GM21619 (cell line): ENCODE measurements at regions not wholly inside any gene's neighbourhood (a gene's known extent, or its start where the extent isn't known, plus 50 kb on each side); places are given as distances from the start of the nearest gene placed in this dataset.

Experiments
- ATAC-seq: cut with Tn5 transposase; IDR thresholded peaks from one replicate; pipeline ENCODE4 v1.9.1; 2021; ENCODE audit not compliant: unreplicated experiment

- peak; percentile 94 for ATAC-seq
Observed at GRCh38 chr5:168114444-168115017, 176.9 kb upstream of the WWC1 start.

- ATAC-seq = no peak
Observed at GRCh38 chr5:168117469-168117868, 174.0 kb upstream of the WWC1 start.

GRCh38 chr5:168118042-168118668 lies 173.3 kb upstream of the WWC1 start:
- ATAC-seq = no peak

- no peak for ATAC-seq
Observed at GRCh38 chr5:168120401-168121137, 170.9 kb upstream of the WWC1 start.

GRCh38 chr5:168121138-168121494 lies 170.3 kb upstream of the WWC1 start:
- no peak for ATAC-seq

GRCh38 chr5:168123631-168124528 lies 167.6 kb upstream of the WWC1 start:
- ATAC-seq = peak; percentile 86

- ATAC-seq = no peak
Observed at GRCh38 chr5:168125445-168126199, 165.8 kb upstream of the WWC1 start.

- no peak for ATAC-seq
Observed at GRCh38 chr5:168126606-168127005, 164.8 kb upstream of the WWC1 start.

- no peak for ATAC-seq
Observed at GRCh38 chr5:168128111-168128510, 163.3 kb upstream of the WWC1 start.

- no peak for ATAC-seq
Observed at GRCh38 chr5:168128557-168128956, 162.9 kb upstream of the WWC1 start.

- no peak for ATAC-seq
Observed at GRCh38 chr5:168131519-168131918, 159.9 kb upstream of the WWC1 start.

- ATAC-seq = no peak
Observed at GRCh38 chr5:168132241-168132641, 159.2 kb upstream of the WWC1 start.

GRCh38 chr5:168135897-168136296 lies 155.5 kb upstream of the WWC1 start:
- peak; percentile 96 for ATAC-seq

- peak; percentile 5 for ATAC-seq
Observed at GRCh38 chr5:168136340-168136739, 155.1 kb upstream of the WWC1 start.

- ATAC-seq = peak; percentile 57
Observed at GRCh38 chr5:168137265-168137664, 154.2 kb upstream of the WWC1 start.

GRCh38 chr5:168140241-168140640 lies 151.2 kb upstream of the WWC1 start:
- no peak for ATAC-seq

- ATAC-seq = no peak
Observed at GRCh38 chr5:168142402-168142801, 149.0 kb upstream of the WWC1 start.

- peak; percentile 71 for ATAC-seq
Observed at GRCh38 chr5:168143521-168143920, 147.9 kb upstream of the WWC1 start.

GRCh38 chr5:168147106-168147505 lies 144.3 kb upstream of the WWC1 start:
- ATAC-seq = no peak

- no peak for ATAC-seq
Observed at GRCh38 chr5:168147568-168148360, 143.7 kb upstream of the WWC1 start.
